T-cell (primary cell): ENCODE measurements at regions not wholly inside any gene's neighbourhood (a gene's known extent, or its start where the extent isn't known, plus 50 kb on each side); places are given as distances from the start of the nearest gene placed in this dataset.

Experiments used
- ATAC-seq, 4 experiments: fragments of 200-7000 bp in 3 of 4; fragments of 150-1000 bp in 1 of 4; cut with Tn5 transposase; replicated peaks in 1 of 4; 1 replicate in 3 of 4; 2 replicates in 1 of 4; pipeline ENCODE4 v1.10.0; 2021; ENCODE audit warnings: moderate library complexity in 3 of 4, mild to moderate bottlenecking in 2 of 4, moderate number of reproducible peaks in 1 of 4
- CTCF ChIA-PET, 2 donors: fragments of 300-600 bp; sonication (Branson Sonifier 250); formaldehyde crosslinking; loops; one replicate each; lab custom pipeline; 2022; ENCODE audit warnings: antibody characterized with exemption in 2 of 2; lab: Charles Lee
- POLR2A ChIA-PET, 2 donors: fragments of 300-600 bp; sonication (Branson Sonifier 250); formaldehyde crosslinking; loops; one replicate each; lab custom pipeline; 2022; ENCODE audit warnings: antibody characterized with exemption in 2 of 2; lab: Charles Lee
- DNase-seq, 35 experiments: peaks; one replicate each; pipeline versions ENCODE4 v3.0.0 to v3.0.0-alpha.2; 2013 to 2023
- H3K27ac ChIP-seq: one replicate; pipeline ENCODE4 v1.5.1; 2013; ENCODE audit warnings: low read length
- H3K27me3 ChIP-seq, 2 experiments: replicated peaks in 1 of 2; 1 replicate in 1 of 2; 2 replicates in 1 of 2; pipeline versions ENCODE4 v1.6.1 to v1.7.0; 2013; ENCODE audit warnings: low read length in 1 of 2, mixed read lengths in 1 of 2; ENCODE audit not compliant: control insufficient read depth in 2 of 2, insufficient read depth in 2 of 2; ENCODE audit errors: extremely low read depth in 1 of 2
- H3K36me3 ChIP-seq, 2 donors: 1 replicate in 1 of 2; 2 replicates in 1 of 2; pipeline versions ENCODE4 v1.6.1 to v1.7.0; 2013; ENCODE audit warnings: low read length in 1 of 2; ENCODE audit not compliant: control insufficient read depth in 2 of 2, insufficient read depth in 1 of 2; ENCODE audit errors: extremely low read depth in 1 of 2
- H3K4me1 ChIP-seq, 2 experiments: 1 replicate in 1 of 2; 2 replicates in 1 of 2; pipeline versions ENCODE4 v1.6.1 to v1.7.0; 2013; ENCODE audit warnings: low read length in 2 of 2, mixed read lengths in 1 of 2; ENCODE audit not compliant: insufficient read depth in 2 of 2, control insufficient read depth in 1 of 2; ENCODE audit errors: extremely low read depth in 1 of 2
- H3K4me3 ChIP-seq, 2 donors: 1 replicate in 1 of 2; 2 replicates in 1 of 2; pipeline versions ENCODE4 v1.5.1 to v1.7.0; 2013; ENCODE audit warnings: mild to moderate bottlenecking in 2 of 2, low read length in 1 of 2, moderate library complexity in 1 of 2; ENCODE audit not compliant: control insufficient read depth in 1 of 2; ENCODE audit errors: extremely low read depth in 1 of 2
- H3K9me3 ChIP-seq: 2 replicates; pipeline ENCODE4 v1.7.0; 2013
- H3K27ac Mint-ChIP-seq, 2 donors: one replicate each; pipeline ENCODE4 v1.8.0; 2020 to 2021; ENCODE audit warnings: mild to moderate bottlenecking in 2 of 2, mixed read lengths in 2 of 2
- H3K27me3 Mint-ChIP-seq, 2 donors: one replicate each; pipeline ENCODE4 v1.8.0; 2021 to 2022; ENCODE audit warnings: mixed read lengths in 2 of 2
- H3K36me3 Mint-ChIP-seq: one replicate; pipeline ENCODE4 v1.8.0; 2021; ENCODE audit warnings: mixed read lengths
- H3K4me1 Mint-ChIP-seq, 3 donors: one replicate each; pipeline ENCODE4 v1.8.0; 2020 to 2022; ENCODE audit warnings: mixed read lengths in 3 of 3, mild to moderate bottlenecking in 1 of 3
- H3K4me3 Mint-ChIP-seq, 3 donors: one replicate each; pipeline ENCODE4 v1.8.0; 2020 to 2022; ENCODE audit warnings: mild to moderate bottlenecking in 3 of 3, mixed read lengths in 3 of 3, moderate library complexity in 3 of 3
- H3K9me3 Mint-ChIP-seq, 3 donors: one replicate each; pipeline ENCODE4 v1.8.0; 2020 to 2022; ENCODE audit warnings: mixed read lengths in 3 of 3
- WGBS: methylation state at CpG from one replicate; pipeline ENCODE4 v1.1.5; 2013; ENCODE audit warnings: missing lambda C conversion rate; ENCODE audit not compliant: insufficient coverage; 5-methylcytosine and 5-hydroxymethylcytosine counted together

- Histone ChIP-seq H3K36me3 (no peaks in the 10 kb centered on the region), H3K27ac (no peak overlapping the region), H3K27me3 (no peaks in the 10 kb centered on the region), H3K4me3 (no peak overlapping the region), H3K4me1 (no peaks in the 10 kb centered on the region), H3K9me3 (no peaks in the 10 kb centered on the region)
- Mint-ChIP-seq H3K9me3 (peaks cover 3 to 7% (median 3%) of the 10 kb centered on the region in 3 donors), H3K27me3 (no peaks in the 10 kb centered on the region), H3K4me1 (no peaks in the 10 kb centered on the region), H3K36me3 (no peaks in the 10 kb centered on the region), H3K27ac (no peak overlapping the region), H3K4me3 (no peak overlapping the region)
- CTCF ChIA-PET, result no interaction called here
- DNase-seq (no peak), ATAC-seq (no peak)
- POLR2A ChIA-PET, result no interaction called here
Observed at GRCh38 chr11:26229981-26230380, 101.9 kb upstream of the ANO3 start.

GRCh38 chr11:26231252-26231661, 100.7 kb upstream of the ANO3 start:
- H3K36me3 ChIP-seq, result no peaks in the 10 kb centered on the region
- CTCF ChIA-PET, result no interaction called here
- Mint-ChIP-seq H3K36me3 (no peaks in the 10 kb centered on the region), H3K27me3 (no peaks in the 10 kb centered on the region), H3K4me3 (no peak overlapping the region), H3K4me1 (no peaks in the 10 kb centered on the region), H3K9me3 (peaks cover 3 to 11% (median 3%) of the 10 kb centered on the region in 3 donors), H3K27ac (no peak overlapping the region)
- no CpG with 5 or more reads among the region's 3 CpGs for WGBS
- H3K27ac ChIP-seq, result no peak overlapping the region
- DNase-seq (no peak), ATAC-seq (no peak)
- H3K4me1 ChIP-seq, result no peaks in the 10 kb centered on the region
- H3K9me3 ChIP-seq, result no peaks in the 10 kb centered on the region
- POLR2A ChIA-PET, result no interaction called here
- H3K27me3 ChIP-seq, result no peaks in the 10 kb centered on the region
- no peak overlapping the region for H3K4me3 ChIP-seq

DNA sequence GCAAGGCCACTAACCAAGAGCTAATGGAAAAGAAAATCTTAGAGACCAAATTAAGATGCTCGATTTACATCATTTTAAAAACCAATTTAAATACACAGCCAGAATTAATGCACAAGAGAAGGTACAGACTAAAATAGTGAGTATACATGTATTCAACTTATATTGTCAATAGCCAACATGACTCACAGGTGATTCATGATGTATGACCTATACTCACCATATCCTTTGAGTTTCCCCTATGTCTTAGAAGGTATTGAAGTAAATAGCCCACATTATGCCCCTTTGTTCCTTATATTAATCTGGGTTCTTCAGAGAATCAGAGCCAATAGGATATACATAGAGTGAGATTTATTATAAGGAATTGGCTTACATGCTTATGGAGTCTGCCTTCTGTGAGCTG, 97.5 kb upstream of the ANO3 start:
- Mint-ChIP-seq H3K4me1 (no peaks in the 10 kb centered on the region), H3K9me3 (peaks cover 3 to 15% (median 4%) of the 10 kb centered on the region in 3 donors), H3K36me3 (no peaks in the 10 kb centered on the region), H3K4me3 (no peak overlapping the region), H3K27ac (no peak overlapping the region), H3K27me3 (no peaks in the 10 kb centered on the region)
- H3K27ac ChIP-seq, result no peak overlapping the region
- WGBS, result no CpG with 5 or more reads among the region's 1 CpG
- ATAC-seq (no peak), DNase-seq (no peak)
- no peaks in the 10 kb centered on the region for H3K27me3 ChIP-seq
- H3K4me1 ChIP-seq, result no peaks in the 10 kb centered on the region
- ChIA-PET CTCF (no interaction called here), POLR2A (no interaction called here)
- no peaks in the 10 kb centered on the region for H3K9me3 ChIP-seq
- no peaks in the 10 kb centered on the region for H3K36me3 ChIP-seq
- no peak overlapping the region for H3K4me3 ChIP-seq

- DNase-seq (no peak), ATAC-seq (no peak)
- Histone ChIP-seq H3K9me3 (no peaks in the 10 kb centered on the region), H3K4me3 (no peak overlapping the region), H3K27ac (no peak overlapping the region), H3K27me3 (no peaks in the 10 kb centered on the region), H3K4me1 (no peaks in the 10 kb centered on the region), H3K36me3 (no peaks in the 10 kb centered on the region)
- H3K27ac Mint-ChIP-seq, result no peak overlapping the region
- H3K36me3 Mint-ChIP-seq, result no peaks in the 10 kb centered on the region
- H3K4me3 Mint-ChIP-seq, result no peak overlapping the region
- H3K4me1 Mint-ChIP-seq, result no peaks in the 10 kb centered on the region
- peaks cover 9 to 19% (median 12%) of the 10 kb centered on the region in 3 donors for H3K9me3 Mint-ChIP-seq
- CTCF ChIA-PET, result no interaction called here
- H3K27me3 Mint-ChIP-seq, result no peaks in the 10 kb centered on the region
- POLR2A ChIA-PET, result no interaction called here
Observed at GRCh38 chr11:26243426-26243825, 88.5 kb upstream of the ANO3 start.

GRCh38 chr11:26244207-26244606, 87.7 kb upstream of the ANO3 start:
- Histone ChIP-seq H3K27me3 (no peaks in the 10 kb centered on the region), H3K4me1 (no peaks in the 10 kb centered on the region), H3K36me3 (no peaks in the 10 kb centered on the region), H3K9me3 (no peaks in the 10 kb centered on the region), H3K4me3 (no peak overlapping the region), H3K27ac (no peak overlapping the region)
- CTCF ChIA-PET, result no interaction called here
- Mint-ChIP-seq H3K4me3 (no peak overlapping the region), H3K27me3 (no peaks in the 10 kb centered on the region), H3K9me3 (peaks cover 7 to 17% (median 12%) of the 10 kb centered on the region in 3 donors), H3K4me1 (no peaks in the 10 kb centered on the region), H3K36me3 (no peaks in the 10 kb centered on the region), H3K27ac (no peak overlapping the region)
- ATAC-seq, result no peak
- no CpG with 5 or more reads among the region's 2 CpGs for WGBS
- POLR2A ChIA-PET, result no interaction called here
- DNase-seq, result no peak

DNA sequence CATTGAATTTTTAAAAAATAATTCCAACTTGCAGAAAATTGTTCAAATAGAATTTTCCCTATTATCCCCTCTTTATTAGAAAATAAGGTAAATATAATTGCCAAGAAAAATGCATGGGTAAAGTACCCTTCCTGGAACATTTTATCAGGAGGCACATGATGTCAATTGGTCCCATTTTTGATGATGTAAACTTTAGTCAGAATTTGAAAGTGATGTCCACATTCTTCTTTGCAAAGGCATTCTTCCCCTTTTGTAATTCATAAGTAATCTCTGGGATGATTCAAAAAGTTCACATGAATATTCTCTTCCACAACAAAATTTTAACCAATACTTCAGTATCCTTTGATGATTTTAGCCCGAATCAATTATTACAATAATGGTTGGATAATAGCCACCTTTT, 86.9 kb upstream of the ANO3 start:
- Mint-ChIP-seq H3K4me1 (no peaks in the 10 kb centered on the region), H3K27ac (no peak overlapping the region), H3K27me3 (no peaks in the 10 kb centered on the region), H3K9me3 (peaks cover 2 to 14% (median 12%) of the 10 kb centered on the region in 3 donors), H3K36me3 (no peaks in the 10 kb centered on the region), H3K4me3 (no peak overlapping the region)
- no peak overlapping the region for H3K4me3 ChIP-seq
- DNase-seq, result no peak
- H3K27me3 ChIP-seq, result no peaks in the 10 kb centered on the region
- no peaks in the 10 kb centered on the region for H3K4me1 ChIP-seq
- no peak for ATAC-seq
- H3K36me3 ChIP-seq, result no peaks in the 10 kb centered on the region
- H3K9me3 ChIP-seq, result no peaks in the 10 kb centered on the region
- POLR2A ChIA-PET, result no interaction called here
- no CpG with 5 or more reads among the region's 1 CpG for WGBS
- CTCF ChIA-PET, result no interaction called here
- no peak overlapping the region for H3K27ac ChIP-seq

- Mint-ChIP-seq H3K27me3 (no peaks in the 10 kb centered on the region), H3K4me1 (no peaks in the 10 kb centered on the region), H3K9me3 (peaks cover 2 to 12% (median 6%) of the 10 kb centered on the region in 3 donors), H3K36me3 (no peaks in the 10 kb centered on the region), H3K27ac (no peak overlapping the region), H3K4me3 (no peak overlapping the region)
- Histone ChIP-seq H3K4me1 (no peaks in the 10 kb centered on the region), H3K27me3 (no peaks in the 10 kb centered on the region), H3K9me3 (no peaks in the 10 kb centered on the region), H3K4me3 (no peak overlapping the region), H3K27ac (no peak overlapping the region), H3K36me3 (no peaks in the 10 kb centered on the region)
- ChIA-PET POLR2A (no interaction called here), CTCF (interaction anchor here in 1 of 2 donors (0.7 kb wide), 1 partner anchor 29 kb away, joined by 6 read pairs; no protein-coding TSS in a partner anchor)
- ATAC-seq, result no peak
- DNase-seq, result no peak
Observed at GRCh38 chr11:26247340-26247739, 84.6 kb upstream of the ANO3 start.
